Anterior cingulate cortex (tissue), 58 donors: ENCODE measurements at regions not wholly inside any gene's neighbourhood (a gene's known extent, or its start where the extent isn't known, plus 50 kb on each side); places are given as distances from the start of the nearest gene placed in this dataset.
"Not testable (repeated sequence)": the region's sequence is repeated elsewhere in the genome, so short reads cannot be mapped to it uniquely, and the experiment has no call there.

Experiments
- DNase-seq, 58 donors: peaks; one replicate each; lab custom pipeline; 2025; lab: John Stamatoyannopoulos, UW

GRCh38 chr13:43946281-43946680, 66.6 kb downstream of the LACC1 start:
- no peak for DNase-seq

- no peak for DNase-seq
Measured at GRCh38 chr13:43947897-43948458, 68.3 kb downstream of the LACC1 start.

DNA sequence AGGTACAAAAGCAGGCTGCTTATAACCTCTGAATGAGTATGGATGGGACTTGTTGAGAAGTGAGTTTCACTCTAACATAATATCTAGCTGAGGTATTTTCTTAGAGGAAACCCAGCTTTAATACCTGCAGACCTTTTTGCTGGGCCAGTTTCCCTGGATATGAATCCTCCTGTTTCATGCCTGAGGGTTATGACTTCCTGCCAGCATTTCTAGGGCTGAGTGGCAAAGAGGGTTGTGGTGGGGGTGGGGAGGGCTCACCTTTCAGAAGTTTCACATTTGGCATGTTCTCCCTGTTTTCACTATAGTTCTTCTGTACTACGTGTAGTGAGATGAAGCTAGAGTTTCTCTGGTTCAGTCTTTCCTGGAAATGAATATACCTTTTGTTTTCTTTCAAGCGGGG, 73.7 kb downstream of the LACC1 start:
- DNase-seq = no peak

- DNase-seq = not testable (repeated sequence)
Measured at GRCh38 chr13:43956975-43957374, 77.3 kb downstream of the LACC1 start.

DNA sequence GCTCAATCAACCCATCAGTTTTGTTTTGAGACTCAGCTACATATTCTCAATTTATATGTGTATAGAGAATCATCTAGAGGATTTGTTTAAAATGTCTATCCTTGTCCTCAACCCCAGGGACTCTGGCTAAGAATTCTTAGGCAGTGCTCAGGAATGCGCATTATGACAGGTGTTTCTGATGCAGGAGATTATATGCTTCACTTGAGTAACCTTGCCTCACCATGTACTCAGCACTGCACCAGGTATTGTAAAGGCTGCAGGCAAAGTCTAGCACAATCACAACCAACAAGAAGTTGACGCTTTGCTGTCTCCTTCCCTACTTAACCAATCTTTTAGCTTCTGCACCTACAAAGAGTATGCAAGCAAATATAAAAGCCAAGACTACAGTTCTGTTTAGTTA, 79.6 kb downstream of the LACC1 start:
- DNase-seq = no peak

DNA sequence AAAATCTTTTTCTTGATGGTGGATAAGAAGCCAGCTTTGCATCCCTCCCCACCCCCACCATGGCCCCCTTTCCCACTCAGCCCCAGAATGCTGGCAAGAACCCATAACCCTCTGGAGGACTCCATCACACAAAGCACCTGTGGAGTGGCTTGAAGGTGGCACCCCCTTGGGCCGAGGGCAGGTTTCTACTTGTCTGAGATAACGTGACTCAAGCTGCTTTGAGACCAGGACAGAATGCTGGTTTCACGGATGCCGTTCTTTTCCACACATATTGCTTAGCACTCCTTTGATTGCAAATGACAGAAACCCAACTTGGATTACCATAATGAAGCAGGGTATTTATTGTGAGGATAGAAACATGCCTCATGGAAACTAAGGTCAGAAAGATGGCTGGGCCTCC, 82.2 kb downstream of the LACC1 start:
- DNase-seq = no peak

DNA sequence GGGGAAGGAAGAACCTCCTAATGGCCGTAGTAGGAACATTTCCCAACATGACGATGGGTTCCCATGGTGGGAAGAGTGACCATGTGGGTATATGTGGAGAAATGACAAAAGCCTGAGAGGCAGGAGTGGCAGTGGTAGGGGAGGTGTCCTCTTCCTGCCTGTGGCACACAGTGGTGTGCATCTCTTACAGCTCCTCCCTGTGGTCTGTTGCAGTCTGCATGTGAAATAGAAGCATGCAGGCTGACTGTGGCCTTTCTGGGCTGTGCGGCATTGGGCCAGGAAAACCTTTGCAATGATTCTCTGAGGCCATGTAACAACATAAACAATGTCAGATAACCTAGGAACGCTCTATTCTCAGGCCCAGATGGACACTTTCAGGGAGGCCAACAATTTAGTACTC, 84.0 kb downstream of the LACC1 start:
- peak in 2 of 58 donors; percentile 1 to 4 for DNase-seq

DNA sequence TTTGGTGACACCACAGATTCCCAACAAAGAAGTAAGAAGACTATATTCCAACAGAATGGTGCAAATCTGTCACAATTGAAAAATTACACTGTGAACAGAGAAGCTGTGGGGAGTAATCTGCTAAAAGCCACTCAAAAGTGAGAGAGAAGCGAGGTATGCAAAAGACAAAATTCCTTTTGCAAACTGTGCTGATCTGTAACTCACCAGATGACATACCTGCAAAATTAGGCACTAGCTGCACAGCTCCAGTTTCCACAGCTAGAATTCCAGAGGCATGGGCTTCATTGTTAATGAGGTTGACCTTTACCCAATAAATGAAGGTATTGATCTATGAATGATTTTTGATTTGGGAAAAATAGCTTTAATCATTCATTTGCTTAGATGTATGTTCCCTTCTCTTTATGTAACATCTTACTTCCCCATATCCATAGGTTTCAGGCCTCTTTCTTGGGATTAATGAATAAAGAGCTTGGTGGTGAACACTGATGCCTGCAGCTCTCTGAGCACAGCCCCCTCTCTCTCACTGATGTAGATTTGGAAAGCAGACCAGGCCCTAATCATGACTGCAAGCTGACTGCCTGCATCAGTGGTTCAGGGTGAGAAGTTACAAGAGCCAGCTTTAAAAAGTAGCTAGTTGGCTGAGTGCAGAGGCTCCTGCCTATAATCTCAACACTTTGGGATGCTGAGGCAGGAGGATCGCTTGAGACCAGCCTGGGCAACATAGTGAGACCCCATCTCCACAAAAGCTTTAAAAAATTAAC, 85.2 kb downstream of the LACC1 start:
- no peak for DNase-seq

DNA sequence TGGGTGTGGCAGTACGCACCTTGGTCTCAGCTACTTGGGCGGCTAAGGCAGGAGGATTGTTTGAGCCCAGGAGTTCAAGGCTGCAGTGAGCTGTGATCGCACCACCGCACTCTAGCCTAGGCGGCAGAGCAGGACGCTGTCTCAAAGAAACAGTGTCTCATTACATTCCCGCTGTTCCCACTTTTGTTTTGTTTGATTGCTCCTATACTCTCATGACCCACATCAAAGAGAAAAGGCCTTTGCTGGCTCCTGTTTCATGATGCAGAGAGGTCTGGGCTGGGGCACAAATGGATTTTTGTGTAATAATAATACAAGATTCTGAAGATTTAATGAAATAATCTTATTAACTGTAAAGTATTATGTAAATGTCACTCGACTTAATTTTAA, 85.7 kb downstream of the LACC1 start:
- no peak for DNase-seq

- DNase-seq = not testable (repeated sequence)
Measured at GRCh38 chr13:43968251-43968942, 88.7 kb downstream of the LACC1 start.

DNA sequence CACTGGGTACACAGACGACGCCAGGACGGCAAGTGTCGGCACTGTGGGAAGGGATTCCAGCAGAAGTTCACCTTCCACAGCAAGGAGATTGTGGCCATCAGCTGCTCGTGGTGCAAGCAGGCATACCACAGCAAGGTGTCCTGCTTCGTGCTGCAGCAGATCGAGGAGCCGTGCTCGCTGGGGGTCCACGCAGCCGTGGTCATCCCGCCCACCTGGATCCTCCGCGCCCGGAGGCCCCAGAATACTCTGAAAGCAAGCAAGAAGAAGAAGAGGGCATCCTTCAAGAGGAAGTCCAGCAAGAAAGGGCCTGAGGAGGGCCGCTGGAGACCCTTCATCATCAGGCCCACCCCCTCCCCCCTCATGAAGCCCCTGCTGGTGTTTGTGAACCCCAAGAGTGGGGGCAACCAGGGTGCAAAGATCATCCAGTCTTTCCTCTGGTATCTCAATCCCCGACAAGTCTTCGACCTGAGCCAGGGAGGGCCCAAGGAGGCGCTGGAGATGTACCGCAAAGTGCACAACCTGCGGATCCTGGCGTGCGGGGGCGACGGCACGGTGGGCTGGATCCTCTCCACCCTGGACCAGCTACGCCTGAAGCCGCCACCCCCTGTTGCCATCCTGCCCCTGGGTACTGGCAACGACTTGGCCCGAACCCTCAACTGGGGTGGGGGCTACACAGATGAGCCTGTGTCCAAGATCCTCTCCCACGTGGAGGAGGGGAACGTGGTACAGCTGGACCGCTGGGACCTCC, 89.4 kb downstream of the LACC1 start:
- not testable (repeated sequence) for DNase-seq

DNA sequence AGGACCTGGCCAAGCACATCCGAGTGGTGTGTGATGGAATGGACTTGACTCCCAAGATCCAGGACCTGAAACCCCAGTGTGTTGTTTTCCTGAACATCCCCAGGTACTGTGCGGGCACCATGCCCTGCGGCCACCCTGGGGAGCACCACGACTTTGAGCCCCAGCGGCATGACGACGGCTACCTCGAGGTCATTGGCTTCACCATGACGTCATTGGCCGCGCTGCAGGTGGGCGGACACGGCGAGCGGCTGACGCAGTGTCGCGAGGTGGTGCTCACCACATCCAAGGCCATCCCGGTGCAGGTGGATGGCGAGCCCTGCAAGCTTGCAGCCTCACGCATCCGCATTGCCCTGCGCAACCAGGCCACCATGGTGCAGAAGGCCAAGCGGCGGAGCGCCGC, 90.2 kb downstream of the LACC1 start:
- not testable (repeated sequence) for DNase-seq

DNA sequence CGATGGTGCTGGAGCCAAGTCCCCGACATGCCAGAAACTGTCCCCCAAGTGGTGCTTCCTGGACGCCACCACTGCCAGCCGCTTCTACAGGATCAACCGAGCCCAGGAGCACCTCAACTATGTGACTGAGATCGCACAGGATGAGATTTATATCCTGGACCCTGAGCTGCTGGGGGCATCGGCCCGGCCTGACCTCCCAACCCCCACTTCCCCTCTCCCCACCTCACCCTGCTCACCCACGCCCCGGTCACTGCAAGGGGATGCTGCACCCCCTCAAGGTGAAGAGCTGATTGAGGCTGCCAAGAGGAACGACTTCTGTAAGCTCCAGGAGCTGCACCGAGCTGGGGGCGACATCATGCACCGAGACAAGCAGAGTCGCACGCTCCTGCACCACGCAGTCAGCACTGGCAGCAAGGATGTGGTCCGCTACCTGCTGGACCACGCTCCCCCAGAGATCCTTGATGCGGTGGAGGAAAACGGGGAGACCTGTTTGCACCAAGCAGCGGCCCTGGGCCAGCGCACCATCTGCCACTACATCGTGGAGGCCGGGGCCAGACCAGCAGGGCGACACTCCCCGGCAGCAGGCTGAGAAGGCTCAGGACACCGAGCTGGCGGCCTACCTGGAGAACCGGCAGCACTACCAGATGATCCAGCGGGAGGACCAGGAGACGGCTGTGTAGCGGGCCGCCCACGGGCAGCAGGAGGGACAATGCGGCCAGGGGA, 91.0 kb downstream of the LACC1 start:
- DNase-seq = not testable (repeated sequence)

GRCh38 chr13:43971324-43971723, 91.6 kb downstream of the LACC1 start:
- DNase-seq = not testable (repeated sequence)

GRCh38 chr13:43977911-43978310, 98.2 kb downstream of the LACC1 start:
- no peak for DNase-seq

DNA sequence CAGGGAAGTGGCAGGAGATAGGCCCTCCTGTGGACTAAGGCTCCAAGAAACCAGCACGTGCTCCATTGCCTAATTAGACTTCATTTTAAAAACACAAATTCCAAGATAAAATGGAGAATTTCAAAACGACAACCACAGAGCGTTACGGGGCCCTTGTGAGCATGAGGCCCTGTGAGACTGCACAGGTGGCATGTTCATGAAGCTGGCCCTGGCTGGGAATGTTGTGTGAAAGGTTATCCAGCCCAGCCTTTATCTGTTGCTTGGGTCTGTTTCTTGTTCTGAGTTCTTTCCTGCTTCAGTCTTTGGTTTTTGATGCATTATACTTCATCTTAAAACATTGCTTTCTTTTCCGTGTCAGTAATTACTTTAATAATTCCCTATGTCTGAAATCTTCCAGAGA, 99.0 kb downstream of the LACC1 start:
- DNase-seq = no peak

DNA sequence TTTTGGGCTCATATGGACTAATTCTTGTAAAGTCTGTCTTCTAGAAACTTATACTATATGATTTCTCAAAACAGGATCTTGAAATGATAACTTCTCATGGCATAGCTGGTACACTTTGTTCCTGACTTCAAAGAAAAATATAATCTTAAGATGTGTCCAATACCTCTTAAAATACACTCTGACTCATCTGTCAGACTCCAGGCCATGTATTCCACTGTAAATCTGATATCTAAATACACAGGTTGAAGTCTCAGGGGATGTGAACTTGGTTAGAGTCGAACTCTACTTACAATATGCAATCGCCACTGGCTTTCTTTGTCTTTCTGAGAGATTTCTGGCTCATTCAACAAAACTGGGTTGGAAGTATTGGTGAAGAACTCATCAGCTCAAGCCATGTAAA, 99.8 kb downstream of the LACC1 start:
- DNase-seq = no peak

DNA sequence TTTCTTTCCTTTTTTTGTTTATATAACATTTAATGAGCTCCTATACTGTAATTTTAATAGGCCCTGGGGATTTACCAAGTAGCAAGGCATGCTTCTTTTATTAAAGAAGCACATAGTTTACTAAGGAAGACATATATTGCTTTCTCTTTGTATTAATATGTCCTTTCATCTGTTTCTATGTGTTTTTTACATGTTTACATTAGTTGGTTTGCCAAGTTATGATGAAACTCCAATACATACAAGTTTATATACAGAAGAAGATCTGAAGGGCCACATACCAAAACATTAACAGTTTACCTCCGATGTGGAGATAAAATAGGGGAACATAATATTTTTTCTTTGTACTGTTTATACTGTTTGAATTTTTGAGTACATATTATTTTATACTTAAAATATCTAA, 100.9 kb downstream of the LACC1 start:
- DNase-seq = no peak

- no peak for DNase-seq
Measured at GRCh38 chr13:43981091-43981490, 101.4 kb downstream of the LACC1 start.

DNA sequence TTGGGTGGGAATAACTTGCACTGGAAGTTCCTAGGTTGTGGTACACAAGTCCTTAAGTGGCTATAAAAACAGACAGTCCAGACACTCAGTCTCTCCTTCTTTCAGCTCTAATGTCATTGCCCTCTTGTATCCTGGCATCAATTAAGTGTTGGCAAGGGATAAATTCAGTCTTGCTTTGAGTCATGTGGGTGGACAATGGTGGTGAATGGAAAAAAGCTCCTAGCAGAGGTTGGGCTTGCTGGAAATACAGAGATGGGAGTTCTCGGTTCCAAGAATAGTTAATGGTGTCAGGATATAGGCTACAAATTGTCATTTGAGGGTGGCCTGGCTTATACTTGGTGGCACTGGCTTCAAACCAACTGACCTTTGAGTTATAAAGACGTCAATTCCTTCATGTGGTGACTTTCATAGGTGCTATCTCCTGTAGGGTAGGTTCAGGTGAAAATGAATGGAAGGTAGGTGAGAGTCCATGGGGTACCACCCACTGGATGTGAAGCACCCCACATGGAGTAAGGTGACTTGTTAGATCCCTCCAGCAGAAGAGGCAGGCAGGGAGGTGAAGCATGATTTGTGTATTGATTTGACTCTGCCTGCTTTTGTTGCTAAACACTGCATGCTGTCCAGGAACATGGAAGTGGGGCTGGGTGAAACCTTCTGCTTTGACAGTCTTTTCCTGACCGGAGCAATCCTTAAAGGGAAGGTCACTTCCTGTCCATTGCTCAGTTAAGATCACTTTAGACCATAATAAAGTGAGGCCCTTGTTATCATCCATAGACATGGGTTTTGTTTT, 102.0 kb downstream of the LACC1 start:
- DNase-seq = no peak
